GM23338 (cell line): ENCODE measurements at regions not wholly inside any gene's neighbourhood (a gene's known extent, or its start where the extent isn't known, plus 50 kb on each side); places are given as distances from the start of the nearest gene placed in this dataset.

Experiments used
- ATAC-seq: fragments of 200-7000 bp; cut with Tn5 transposase; 3 replicates; pipeline ENCODE4 v1.9.1; 2020
- DNase-seq: peaks from one replicate; pipeline ENCODE4 v3.0.0-alpha.2; 2015; ENCODE audit warnings: low spot score
- H2AFZ ChIP-seq: fragments of 200-600 bp; sonication (generic); 2 replicates; pipeline ENCODE4 v1.8.0; 2016; ENCODE audit warnings: antibody characterized with exemption, mild to moderate bottlenecking, moderate library complexity
- H3F3A ChIP-seq: fragments of 200-600 bp; sonication (generic); replicated peaks from 2 replicates; pipeline ENCODE4 v1.8.0; 2017; ENCODE audit warnings: antibody characterized with exemption, mixed run types, low read depth
- H3K27ac ChIP-seq: fragments of 200-600 bp; sonication (generic); 2 replicates; pipeline ENCODE4 v1.6.1; 2016; ENCODE audit warnings: low read depth
- H3K27me3 ChIP-seq: fragments of 200-600 bp; sonication (generic); 2 replicates; pipeline ENCODE4 v1.8.0; 2016; ENCODE audit warnings: mild to moderate bottlenecking, mixed run types, moderate library complexity; ENCODE audit not compliant: insufficient read depth
- H3K36me3 ChIP-seq: fragments of 200-600 bp; sonication (generic); 2 replicates; pipeline ENCODE4 v1.8.0; 2016; ENCODE audit warnings: mild to moderate bottlenecking; ENCODE audit not compliant: insufficient read depth
- H3K4me1 ChIP-seq: fragments of 200-600 bp; sonication (generic); 2 replicates; pipeline ENCODE4 v1.8.0; 2016; ENCODE audit warnings: mild to moderate bottlenecking, moderate library complexity; ENCODE audit not compliant: insufficient read depth
- H3K4me2 ChIP-seq: fragments of 200-600 bp; sonication (generic); 2 replicates; pipeline ENCODE4 v1.7.1; 2017; ENCODE audit warnings: mixed run types
- H3K4me3 ChIP-seq: fragments of 200-600 bp; sonication (generic); 2 replicates; pipeline ENCODE4 v1.6.1; 2016; ENCODE audit warnings: mixed run types
- H3K79me2 ChIP-seq: fragments of 200-600 bp; sonication (generic); replicated peaks from 2 replicates; pipeline ENCODE4 v1.8.0; 2017; ENCODE audit warnings: mild to moderate bottlenecking; ENCODE audit not compliant: insufficient read depth
- H3K9me2 ChIP-seq: fragments of 200-600 bp; sonication (generic); 2 replicates; pipeline ENCODE4 v1.8.0; 2017; ENCODE audit not compliant: insufficient read depth
- H4K20me1 ChIP-seq: fragments of 200-600 bp; sonication (generic); replicated peaks from 2 replicates; pipeline ENCODE4 v1.8.0; 2017; ENCODE audit warnings: mild to moderate bottlenecking; ENCODE audit not compliant: insufficient read depth
- H3K27ac Mint-ChIP-seq: 2 replicates; pipeline ENCODE4 v1.8.0; 2020; ENCODE audit warnings: inconsistent platforms, mild to moderate bottlenecking, moderate library complexity, mixed read lengths
- H3K27me3 Mint-ChIP-seq: 3 replicates; pipeline ENCODE4 v1.8.0; 2022; ENCODE audit warnings: low read depth, mild to moderate bottlenecking, moderate library complexity, mixed read lengths, inconsistent platforms; ENCODE audit not compliant: insufficient read depth, poor library complexity
- H3K36me3 Mint-ChIP-seq: 3 replicates; pipeline ENCODE4 v1.8.0; 2021; ENCODE audit warnings: low read depth, mild to moderate bottlenecking, inconsistent platforms, moderate library complexity, mixed read lengths
- H3K4me1 Mint-ChIP-seq: 3 replicates; pipeline ENCODE4 v1.8.0; 2020; ENCODE audit warnings: mild to moderate bottlenecking, inconsistent platforms, mixed read lengths
- H3K4me3 Mint-ChIP-seq: 3 replicates; pipeline ENCODE4 v1.8.0; 2021; ENCODE audit warnings: moderate library complexity, mild to moderate bottlenecking, inconsistent platforms, mixed read lengths
- H3K9me3 Mint-ChIP-seq: 3 replicates; pipeline ENCODE4 v1.8.0; 2020; ENCODE audit warnings: moderate library complexity, mild to moderate bottlenecking, inconsistent platforms, mixed read lengths
- CREB1 ChIP-seq: fragments of 250-450 bp; sonication (Bioruptor Pico); IDR thresholded peaks from 2 replicates; pipeline ENCODE4 v1.5.0; 2020; ENCODE audit warnings: low read depth, mild to moderate bottlenecking, moderate library complexity
- EZH2 ChIP-seq: fragments of 200-600 bp; sonication (generic); IDR thresholded peaks from one replicate; pipeline ENCODE4 v1.8.0; 2017; ENCODE audit warnings: antibody characterized with exemption, mild to moderate bottlenecking, low read depth; ENCODE audit not compliant: unreplicated experiment
- EZH2phosphoT487 ChIP-seq: fragments of 200-600 bp; sonication (generic); IDR thresholded peaks from one replicate; pipeline ENCODE4 v1.8.1; 2018; ENCODE audit warnings: antibody characterized with exemption; ENCODE audit not compliant: unreplicated experiment
- JUNB ChIP-seq: IDR thresholded peaks from one replicate; pipeline ENCODE4 v1.6.1; 2016; ENCODE audit warnings: antibody characterized with exemption; ENCODE audit not compliant: unreplicated experiment
- NANOG ChIP-seq: IDR thresholded peaks from 2 replicates; pipeline ENCODE4 v1.6.1; 2016; ENCODE audit warnings: antibody characterized with exemption, borderline replicate concordance
- POLR2AphosphoS5 ChIP-seq: IDR thresholded peaks from 2 replicates; pipeline ENCODE4 v1.6.1; 2016; ENCODE audit warnings: antibody characterized with exemption, low read depth
- STAT1 ChIP-seq: IDR thresholded peaks from one replicate; pipeline ENCODE4 v1.6.1; 2016; ENCODE audit warnings: antibody characterized with exemption; ENCODE audit not compliant: unreplicated experiment
- ZNF114 ChIP-seq: fragments of 250-450 bp; sonication (Bioruptor Pico); IDR thresholded peaks from 2 replicates; pipeline ENCODE4 v1.5.0; 2020; ENCODE audit warnings: mild to moderate bottlenecking, moderate library complexity
- TF ChIP-seq, protein P1 (sequence below): fragments of 250-450 bp; sonication (Bioruptor Pico); IDR thresholded peaks from 2 replicates; pipeline ENCODE4 v1.5.0; 2020; ENCODE audit warnings: mild to moderate bottlenecking, moderate library complexity
- TF ChIP-seq, protein P2 (sequence below): IDR thresholded peaks from 2 replicates; pipeline ENCODE4 v1.6.1; 2016; ENCODE audit warnings: antibody characterized with exemption
- TF ChIP-seq, protein P3 (sequence below): IDR thresholded peaks from one replicate; pipeline ENCODE4 v1.6.1; 2018; ENCODE audit warnings: antibody characterized with exemption; ENCODE audit not compliant: unreplicated experiment

DNA sequence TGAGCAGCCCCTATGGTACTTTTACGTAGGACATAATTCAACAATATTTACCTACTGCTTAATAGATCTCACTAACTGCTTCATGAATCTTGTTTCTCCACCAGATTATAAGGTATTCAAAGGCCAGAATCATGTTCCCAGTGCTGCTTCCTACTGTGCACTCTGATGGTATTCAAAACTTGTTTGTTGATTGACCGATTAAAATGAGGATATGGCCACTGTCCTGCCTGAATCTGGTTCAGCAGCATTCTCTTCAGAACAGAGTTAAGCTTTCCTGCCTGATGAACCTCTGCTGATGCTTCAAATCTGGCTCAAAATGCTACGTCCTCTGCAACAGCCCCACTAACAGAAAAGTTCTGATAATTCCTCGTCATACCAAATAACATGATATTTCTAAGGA, 150.7 kb upstream of the ZNF462 start:
- no peak overlapping the region for H3K4me3 ChIP-seq
- Mint-ChIP-seq H3K27ac (no peak overlapping the region), H3K4me1 (peaks cover 6% of the 10 kb centered on the region; the same call in 1 of the 3 replicates), H3K36me3 (no peaks in the 10 kb centered on the region), H3K9me3 (no peaks in the 10 kb centered on the region), H3K27me3 (no peaks in the 10 kb centered on the region), H3K4me3 (no peak overlapping the region)
- ATAC-seq: no peak
- H3K36me3 ChIP-seq: no peaks in the 10 kb centered on the region
- no peaks in the 10 kb centered on the region for H4K20me1 ChIP-seq
- TF ChIP-seq STAT1 (no peak), JUNB (no peak), ZNF114 (CRISPR knock-in tag) (no peak), EZH2phosphoT487 (no peak)
- H2AFZ ChIP-seq: no peak overlapping the region
- H3F3A ChIP-seq: no peaks in the 10 kb centered on the region
- H3K27me3 ChIP-seq: no peaks in the 10 kb centered on the region
- no peak overlapping the region for H3K4me2 ChIP-seq
- no peak overlapping the region for H3K27ac ChIP-seq
- H3K79me2 ChIP-seq: no peaks in the 10 kb centered on the region
- DNase-seq: no peak
- H3K9me2 ChIP-seq: peaks cover 3% of the 10 kb centered on the region; the same call in 1 of the 2 replicates
- no peaks in the 10 kb centered on the region for H3K4me1 ChIP-seq

DNA sequence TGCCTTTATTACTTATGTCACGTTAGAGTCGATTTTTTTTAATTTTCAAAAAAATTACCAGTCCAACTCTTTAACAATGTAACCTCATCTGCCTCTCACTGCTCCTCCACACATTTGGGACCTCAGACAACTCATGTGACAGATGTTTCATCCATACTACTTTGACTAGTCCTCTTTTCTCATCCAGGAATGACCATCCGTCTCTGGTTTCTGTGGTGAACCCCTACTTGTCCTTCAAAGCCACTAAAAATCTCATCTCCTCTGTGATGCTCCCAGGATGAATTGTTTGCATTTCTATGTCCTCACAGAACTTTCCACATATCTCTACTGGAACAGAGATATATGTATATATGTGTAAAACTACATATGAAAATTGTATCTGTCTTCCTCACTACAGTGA, 149.8 kb upstream of the ZNF462 start:
- Mint-ChIP-seq H3K4me1 (peaks cover 6% of the 10 kb centered on the region; the same call in 1 of the 3 replicates), H3K4me3 (no peak overlapping the region), H3K36me3 (no peaks in the 10 kb centered on the region), H3K27ac (no peak overlapping the region), H3K27me3 (no peaks in the 10 kb centered on the region), H3K9me3 (no peaks in the 10 kb centered on the region)
- TF ChIP-seq JUNB (no peak), EZH2 (no peak), CREB1 (no peak), STAT1 (no peak), ZNF114 (CRISPR knock-in tag) (no peak), NANOG (no peak), POLR2AphosphoS5 (no peak)
- TF ChIP-seq, protein P1, sequence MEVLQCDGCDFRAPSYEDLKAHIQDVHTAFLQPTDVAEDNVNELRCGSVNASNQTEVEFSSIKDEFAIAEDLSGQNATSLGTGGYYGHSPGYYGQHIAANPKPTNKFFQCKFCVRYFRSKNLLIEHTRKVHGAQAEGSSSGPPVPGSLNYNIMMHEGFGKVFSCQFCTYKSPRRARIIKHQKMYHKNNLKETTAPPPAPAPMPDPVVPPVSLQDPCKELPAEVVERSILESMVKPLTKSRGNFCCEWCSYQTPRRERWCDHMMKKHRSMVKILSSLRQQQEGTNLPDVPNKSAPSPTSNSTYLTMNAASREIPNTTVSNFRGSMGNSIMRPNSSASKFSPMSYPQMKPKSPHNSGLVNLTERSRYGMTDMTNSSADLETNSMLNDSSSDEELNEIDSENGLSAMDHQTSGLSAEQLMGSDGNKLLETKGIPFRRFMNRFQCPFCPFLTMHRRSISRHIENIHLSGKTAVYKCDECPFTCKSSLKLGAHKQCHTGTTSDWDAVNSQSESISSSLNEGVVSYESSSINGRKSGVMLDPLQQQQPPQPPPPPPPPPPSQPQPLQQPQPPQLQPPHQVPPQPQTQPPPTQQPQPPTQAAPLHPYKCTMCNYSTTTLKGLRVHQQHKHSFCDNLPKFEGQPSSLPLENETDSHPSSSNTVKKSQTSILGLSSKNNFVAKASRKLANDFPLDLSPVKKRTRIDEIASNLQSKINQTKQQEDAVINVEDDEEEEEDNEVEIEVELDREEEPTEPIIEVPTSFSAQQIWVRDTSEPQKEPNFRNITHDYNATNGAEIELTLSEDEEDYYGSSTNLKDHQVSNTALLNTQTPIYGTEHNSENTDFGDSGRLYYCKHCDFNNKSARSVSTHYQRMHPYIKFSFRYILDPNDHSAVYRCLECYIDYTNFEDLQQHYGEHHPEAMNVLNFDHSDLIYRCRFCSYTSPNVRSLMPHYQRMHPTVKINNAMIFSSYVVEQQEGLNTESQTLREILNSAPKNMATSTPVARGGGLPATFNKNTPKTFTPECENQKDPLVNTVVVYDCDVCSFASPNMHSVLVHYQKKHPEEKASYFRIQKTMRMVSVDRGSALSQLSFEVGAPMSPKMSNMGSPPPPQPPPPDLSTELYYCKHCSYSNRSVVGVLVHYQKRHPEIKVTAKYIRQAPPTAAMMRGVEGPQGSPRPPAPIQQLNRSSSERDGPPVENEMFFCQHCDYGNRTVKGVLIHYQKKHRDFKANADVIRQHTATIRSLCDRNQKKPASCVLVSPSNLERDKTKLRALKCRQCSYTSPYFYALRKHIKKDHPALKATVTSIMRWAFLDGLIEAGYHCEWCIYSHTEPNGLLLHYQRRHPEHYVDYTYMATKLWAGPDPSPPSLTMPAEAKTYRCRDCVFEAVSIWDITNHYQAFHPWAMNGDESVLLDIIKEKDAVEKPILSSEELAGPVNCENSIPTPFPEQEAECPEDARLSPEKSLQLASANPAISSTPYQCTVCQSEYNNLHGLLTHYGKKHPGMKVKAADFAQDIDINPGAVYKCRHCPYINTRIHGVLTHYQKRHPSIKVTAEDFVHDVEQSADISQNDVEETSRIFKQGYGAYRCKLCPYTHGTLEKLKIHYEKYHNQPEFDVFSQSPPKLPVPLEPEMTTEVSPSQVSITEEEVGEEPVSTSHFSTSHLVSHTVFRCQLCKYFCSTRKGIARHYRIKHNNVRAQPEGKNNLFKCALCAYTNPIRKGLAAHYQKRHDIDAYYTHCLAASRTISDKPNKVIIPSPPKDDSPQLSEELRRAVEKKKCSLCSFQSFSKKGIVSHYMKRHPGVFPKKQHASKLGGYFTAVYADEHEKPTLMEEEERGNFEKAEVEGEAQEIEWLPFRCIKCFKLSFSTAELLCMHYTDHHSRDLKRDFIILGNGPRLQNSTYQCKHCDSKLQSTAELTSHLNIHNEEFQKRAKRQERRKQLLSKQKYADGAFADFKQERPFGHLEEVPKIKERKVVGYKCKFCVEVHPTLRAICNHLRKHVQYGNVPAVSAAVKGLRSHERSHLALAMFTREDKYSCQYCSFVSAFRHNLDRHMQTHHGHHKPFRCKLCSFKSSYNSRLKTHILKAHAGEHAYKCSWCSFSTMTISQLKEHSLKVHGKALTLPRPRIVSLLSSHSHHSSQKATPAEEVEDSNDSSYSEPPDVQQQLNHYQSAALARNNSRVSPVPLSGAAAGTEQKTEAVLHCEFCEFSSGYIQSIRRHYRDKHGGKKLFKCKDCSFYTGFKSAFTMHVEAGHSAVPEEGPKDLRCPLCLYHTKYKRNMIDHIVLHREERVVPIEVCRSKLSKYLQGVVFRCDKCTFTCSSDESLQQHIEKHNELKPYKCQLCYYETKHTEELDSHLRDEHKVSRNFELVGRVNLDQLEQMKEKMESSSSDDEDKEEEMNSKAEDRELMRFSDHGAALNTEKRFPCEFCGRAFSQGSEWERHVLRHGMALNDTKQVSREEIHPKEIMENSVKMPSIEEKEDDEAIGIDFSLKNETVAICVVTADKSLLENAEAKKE (CRISPR knock-in tag): no peak
- TF ChIP-seq, protein P2, sequence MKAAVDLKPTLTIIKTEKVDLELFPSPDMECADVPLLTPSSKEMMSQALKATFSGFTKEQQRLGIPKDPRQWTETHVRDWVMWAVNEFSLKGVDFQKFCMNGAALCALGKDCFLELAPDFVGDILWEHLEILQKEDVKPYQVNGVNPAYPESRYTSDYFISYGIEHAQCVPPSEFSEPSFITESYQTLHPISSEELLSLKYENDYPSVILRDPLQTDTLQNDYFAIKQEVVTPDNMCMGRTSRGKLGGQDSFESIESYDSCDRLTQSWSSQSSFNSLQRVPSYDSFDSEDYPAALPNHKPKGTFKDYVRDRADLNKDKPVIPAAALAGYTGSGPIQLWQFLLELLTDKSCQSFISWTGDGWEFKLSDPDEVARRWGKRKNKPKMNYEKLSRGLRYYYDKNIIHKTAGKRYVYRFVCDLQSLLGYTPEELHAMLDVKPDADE: no peak
- TF ChIP-seq, protein P3, sequence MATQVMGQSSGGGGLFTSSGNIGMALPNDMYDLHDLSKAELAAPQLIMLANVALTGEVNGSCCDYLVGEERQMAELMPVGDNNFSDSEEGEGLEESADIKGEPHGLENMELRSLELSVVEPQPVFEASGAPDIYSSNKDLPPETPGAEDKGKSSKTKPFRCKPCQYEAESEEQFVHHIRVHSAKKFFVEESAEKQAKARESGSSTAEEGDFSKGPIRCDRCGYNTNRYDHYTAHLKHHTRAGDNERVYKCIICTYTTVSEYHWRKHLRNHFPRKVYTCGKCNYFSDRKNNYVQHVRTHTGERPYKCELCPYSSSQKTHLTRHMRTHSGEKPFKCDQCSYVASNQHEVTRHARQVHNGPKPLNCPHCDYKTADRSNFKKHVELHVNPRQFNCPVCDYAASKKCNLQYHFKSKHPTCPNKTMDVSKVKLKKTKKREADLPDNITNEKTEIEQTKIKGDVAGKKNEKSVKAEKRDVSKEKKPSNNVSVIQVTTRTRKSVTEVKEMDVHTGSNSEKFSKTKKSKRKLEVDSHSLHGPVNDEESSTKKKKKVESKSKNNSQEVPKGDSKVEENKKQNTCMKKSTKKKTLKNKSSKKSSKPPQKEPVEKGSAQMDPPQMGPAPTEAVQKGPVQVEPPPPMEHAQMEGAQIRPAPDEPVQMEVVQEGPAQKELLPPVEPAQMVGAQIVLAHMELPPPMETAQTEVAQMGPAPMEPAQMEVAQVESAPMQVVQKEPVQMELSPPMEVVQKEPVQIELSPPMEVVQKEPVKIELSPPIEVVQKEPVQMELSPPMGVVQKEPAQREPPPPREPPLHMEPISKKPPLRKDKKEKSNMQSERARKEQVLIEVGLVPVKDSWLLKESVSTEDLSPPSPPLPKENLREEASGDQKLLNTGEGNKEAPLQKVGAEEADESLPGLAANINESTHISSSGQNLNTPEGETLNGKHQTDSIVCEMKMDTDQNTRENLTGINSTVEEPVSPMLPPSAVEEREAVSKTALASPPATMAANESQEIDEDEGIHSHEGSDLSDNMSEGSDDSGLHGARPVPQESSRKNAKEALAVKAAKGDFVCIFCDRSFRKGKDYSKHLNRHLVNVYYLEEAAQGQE: no peak
- H4K20me1 ChIP-seq: no peaks in the 10 kb centered on the region
- no peak for DNase-seq
- no peaks in the 10 kb centered on the region for H3K79me2 ChIP-seq
- H3K27ac ChIP-seq: no peak overlapping the region
- H3K4me1 ChIP-seq: no peaks in the 10 kb centered on the region
- no peak overlapping the region for H3K4me2 ChIP-seq
- H3K9me2 ChIP-seq: peaks cover 3% of the 10 kb centered on the region; the same call in 1 of the 2 replicates
- H3K27me3 ChIP-seq: no peaks in the 10 kb centered on the region
- no peaks in the 10 kb centered on the region for H3K36me3 ChIP-seq
- no peaks in the 10 kb centered on the region for H3F3A ChIP-seq
- no peak for ATAC-seq
- H3K4me3 ChIP-seq: no peak overlapping the region
- H2AFZ ChIP-seq: no peak overlapping the region
